ENCODE measurements at regions not wholly inside any gene's neighbourhood (a gene's known extent, or its start where the extent isn't known, plus 50 kb on each side); places are given as distances from the start of the nearest gene placed in this dataset.
"Not testable (repeated sequence)": the region's sequence is repeated elsewhere in the genome, so short reads cannot be mapped to it uniquely, and the experiment has no call there.

DNA sequence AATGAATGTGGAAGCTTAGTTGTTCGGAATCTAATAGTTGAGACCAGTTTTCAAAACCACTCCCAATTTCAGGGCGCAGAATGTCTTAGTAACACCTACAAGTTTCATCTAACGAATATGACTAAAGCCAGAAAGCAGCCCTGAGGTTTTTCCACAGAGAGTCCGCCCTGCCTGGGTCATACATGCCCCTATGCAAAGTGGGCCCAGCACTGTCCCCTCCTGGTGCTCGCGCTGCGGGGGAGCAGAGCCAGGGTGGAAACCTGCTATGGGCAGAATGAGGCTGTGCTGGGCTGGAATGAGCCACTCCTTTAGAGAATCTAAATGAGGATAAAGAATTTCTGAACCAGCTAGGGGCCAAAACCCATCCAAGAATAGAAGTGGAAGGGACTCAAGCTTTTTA is 334.0 kb downstream of the GOLGA6L6 start:
- WGBS, 3 donors, result 80 to 87% (median 84%) methylated on average over 7 of the region's 7 CpGs
- DNase-seq; H3K27me3 ChIP-seq (ENCODE audit: control insufficient read depth in 3 of 3, insufficient read depth in 3 of 3, low read length in 3 of 3); H3K27ac ChIP-seq (ENCODE audit: low read depth in 1 of 3, low read length in 2 of 3); H3K4me1 ChIP-seq (ENCODE audit: control insufficient read depth in 3 of 3, insufficient read depth in 2 of 3, low read depth in 1 of 3, low read length in 2 of 3); H3K36me3 ChIP-seq (ENCODE audit: control insufficient read depth in 3 of 3, insufficient read depth in 2 of 3, low read depth in 1 of 3, low read length in 3 of 3); FAIRE-seq; H3K9me3 ChIP-seq (ENCODE audit: control insufficient read depth in 2 of 2, insufficient read depth in 1 of 2, low read depth in 1 of 2, low read length in 1 of 2); H3K4me3 ChIP-seq (ENCODE audit: low read depth in 1 of 3, low read length in 3 of 3): not testable (repeated sequence)

DNA sequence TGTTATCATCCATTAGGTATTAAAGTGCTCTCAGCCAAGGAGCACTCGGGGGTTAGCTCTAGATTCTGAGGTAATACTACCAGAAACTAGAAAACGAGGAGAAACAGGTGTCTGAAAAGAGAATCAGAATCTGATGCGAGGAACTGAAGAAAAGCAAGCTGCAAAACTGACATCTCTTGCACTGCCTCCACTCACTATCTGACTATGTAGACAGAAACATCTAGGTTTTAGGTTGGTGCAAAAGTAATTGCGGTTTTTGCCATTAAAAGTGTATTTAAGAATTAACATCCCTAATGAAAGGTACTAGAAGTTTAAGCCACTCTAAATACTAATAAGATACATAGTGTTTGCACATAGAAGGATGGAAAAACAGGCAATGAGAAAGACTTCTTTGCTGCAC is 334.4 kb downstream of the GOLGA6L6 start:
- not testable (repeated sequence) for H3K36me3 ChIP-seq (ENCODE audit: control insufficient read depth in 3 of 3, insufficient read depth in 2 of 3, low read depth in 1 of 3, low read length in 3 of 3); H3K27me3 ChIP-seq (ENCODE audit: control insufficient read depth in 3 of 3, insufficient read depth in 3 of 3, low read length in 3 of 3); H3K4me3 ChIP-seq (ENCODE audit: low read depth in 1 of 3, low read length in 3 of 3); H3K9me3 ChIP-seq (ENCODE audit: control insufficient read depth in 2 of 2, insufficient read depth in 1 of 2, low read depth in 1 of 2, low read length in 1 of 2); H3K4me1 ChIP-seq (ENCODE audit: control insufficient read depth in 3 of 3, insufficient read depth in 2 of 3, low read depth in 1 of 3, low read length in 2 of 3); DNase-seq; FAIRE-seq; H3K27ac ChIP-seq (ENCODE audit: low read depth in 1 of 3, low read length in 2 of 3)
- 56 to 62% (median 60%) methylated on average over 3 of the region's 4 CpGs for WGBS, 3 donors

DNA sequence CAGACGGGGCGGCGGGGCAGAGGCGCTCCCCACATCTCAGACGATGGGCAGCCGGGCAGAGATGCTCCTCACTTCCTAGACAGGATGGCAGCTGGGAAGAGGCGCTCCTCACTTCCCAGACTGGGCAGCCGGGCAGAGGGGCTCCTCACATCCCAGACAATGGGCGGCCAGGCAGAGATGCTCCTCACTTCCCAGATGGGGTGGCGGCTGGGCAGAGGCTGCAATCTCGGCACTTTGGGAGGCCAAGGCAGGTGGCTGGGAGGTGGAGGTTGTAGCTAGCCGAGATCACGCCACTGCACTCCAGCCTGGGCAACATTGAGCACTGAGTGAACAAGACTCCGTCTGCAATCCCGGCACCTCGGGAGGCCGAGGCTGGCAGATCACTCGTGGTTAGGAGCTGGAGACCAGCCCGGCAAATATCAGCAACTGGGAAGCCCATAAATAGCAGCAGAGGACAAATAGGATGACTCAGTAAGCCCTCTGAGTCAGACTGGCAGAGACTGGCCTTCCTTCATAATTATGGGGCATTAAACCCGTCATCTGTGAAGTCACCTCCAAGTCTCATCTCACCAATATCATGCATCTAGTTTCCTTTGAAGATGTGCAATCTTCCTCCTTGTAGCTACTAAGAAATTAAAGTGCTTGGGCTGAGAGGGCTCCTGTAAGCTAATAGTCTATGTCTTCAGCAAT is 337.3 kb downstream of the GOLGA6L6 start:
- not testable (repeated sequence) for H3K9me3 ChIP-seq (ENCODE audit: control insufficient read depth in 2 of 2, insufficient read depth in 1 of 2, low read depth in 1 of 2, low read length in 1 of 2); H3K4me3 ChIP-seq (ENCODE audit: low read depth in 1 of 3, low read length in 3 of 3); FAIRE-seq; H3K27ac ChIP-seq (ENCODE audit: low read depth in 1 of 3, low read length in 2 of 3); H3K4me1 ChIP-seq (ENCODE audit: control insufficient read depth in 3 of 3, insufficient read depth in 2 of 3, low read depth in 1 of 3, low read length in 2 of 3); H3K36me3 ChIP-seq (ENCODE audit: control insufficient read depth in 3 of 3, insufficient read depth in 2 of 3, low read depth in 1 of 3, low read length in 3 of 3); H3K27me3 ChIP-seq (ENCODE audit: control insufficient read depth in 3 of 3, insufficient read depth in 3 of 3, low read length in 3 of 3); DNase-seq
- WGBS, 3 donors, result 83 to 86% (median 84%) methylated on average over 16 to 18 of the region's 20 CpGs

DNA sequence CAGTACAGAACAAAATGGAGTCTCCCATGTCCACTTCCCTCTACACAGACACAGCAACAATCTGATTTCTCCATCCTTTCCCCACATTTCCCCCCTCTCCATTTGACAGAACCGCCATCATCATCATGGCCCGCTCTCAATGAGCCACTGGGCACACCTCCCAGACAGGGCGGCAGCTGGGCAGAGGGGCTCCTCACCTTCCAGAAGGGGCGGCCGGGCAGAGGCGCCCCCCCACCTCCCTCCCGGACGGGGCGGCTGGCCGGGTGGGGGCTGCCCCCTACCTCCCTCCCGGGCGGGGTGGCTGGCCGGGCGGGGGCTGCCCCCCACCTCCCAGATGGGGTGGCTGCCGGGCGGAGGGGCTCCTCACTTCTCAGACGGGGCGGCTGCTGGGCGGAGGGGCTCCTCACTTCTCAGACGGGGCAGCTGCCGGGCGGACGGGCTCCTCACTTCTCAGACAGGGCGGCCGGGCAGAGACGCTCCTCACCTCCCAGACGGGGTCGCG is 337.9 kb downstream of the GOLGA6L6 start:
- H3K36me3 ChIP-seq (ENCODE audit: control insufficient read depth in 3 of 3, insufficient read depth in 2 of 3, low read depth in 1 of 3, low read length in 3 of 3); H3K9me3 ChIP-seq (ENCODE audit: control insufficient read depth in 2 of 2, insufficient read depth in 1 of 2, low read depth in 1 of 2, low read length in 1 of 2); H3K4me3 ChIP-seq (ENCODE audit: low read depth in 1 of 3, low read length in 3 of 3); H3K4me1 ChIP-seq (ENCODE audit: control insufficient read depth in 3 of 3, insufficient read depth in 2 of 3, low read depth in 1 of 3, low read length in 2 of 3); H3K27me3 ChIP-seq (ENCODE audit: control insufficient read depth in 3 of 3, insufficient read depth in 3 of 3, low read length in 3 of 3); H3K27ac ChIP-seq (ENCODE audit: low read depth in 1 of 3, low read length in 2 of 3); FAIRE-seq; DNase-seq: not testable (repeated sequence)
- 94 to 95% (median 95%) methylated on average over 20 to 29 of the region's 29 CpGs for WGBS, 3 donors

DNA sequence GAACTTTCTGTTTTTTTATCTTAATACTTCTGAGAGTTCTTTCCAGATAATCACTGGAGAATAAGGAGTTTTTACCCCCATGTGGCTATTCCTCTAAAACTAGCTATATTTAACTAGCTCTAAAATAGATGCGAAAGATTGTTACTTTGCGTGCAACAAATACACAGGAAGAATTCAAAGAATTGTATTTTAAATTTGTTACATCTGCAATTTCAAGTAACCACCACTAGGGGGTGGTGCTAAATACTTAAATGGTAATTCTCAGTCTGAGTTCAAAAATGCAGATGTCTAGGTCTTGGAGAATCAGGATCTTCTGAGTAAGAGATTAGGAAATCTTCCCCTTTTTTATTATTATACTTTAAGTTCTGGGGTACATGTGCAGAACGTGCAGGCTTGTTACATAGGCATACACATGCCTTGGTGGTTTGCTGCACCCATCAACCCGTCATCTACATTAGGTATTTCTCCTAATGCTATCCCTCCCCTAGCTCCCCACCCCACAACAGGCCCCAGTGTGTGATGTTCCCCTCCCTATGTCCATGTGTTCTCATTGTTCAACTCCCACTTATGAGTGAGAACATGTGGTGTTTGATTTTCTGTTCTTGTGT is 346.9 kb downstream of the GOLGA6L6 start:
- H3K27me3 ChIP-seq (ENCODE audit: control insufficient read depth in 3 of 3, insufficient read depth in 3 of 3, low read length in 3 of 3); H3K36me3 ChIP-seq (ENCODE audit: control insufficient read depth in 3 of 3, insufficient read depth in 2 of 3, low read depth in 1 of 3, low read length in 3 of 3); H3K4me1 ChIP-seq (ENCODE audit: control insufficient read depth in 3 of 3, insufficient read depth in 2 of 3, low read depth in 1 of 3, low read length in 2 of 3); H3K27ac ChIP-seq (ENCODE audit: low read depth in 1 of 3, low read length in 2 of 3); FAIRE-seq; H3K9me3 ChIP-seq (ENCODE audit: control insufficient read depth in 2 of 2, insufficient read depth in 1 of 2, low read depth in 1 of 2, low read length in 1 of 2); DNase-seq; H3K4me3 ChIP-seq (ENCODE audit: low read depth in 1 of 3, low read length in 3 of 3): not testable (repeated sequence)
- 69 to 78% (median 76%) methylated on average over 4 of the region's 4 CpGs for WGBS, 3 donors

DNA sequence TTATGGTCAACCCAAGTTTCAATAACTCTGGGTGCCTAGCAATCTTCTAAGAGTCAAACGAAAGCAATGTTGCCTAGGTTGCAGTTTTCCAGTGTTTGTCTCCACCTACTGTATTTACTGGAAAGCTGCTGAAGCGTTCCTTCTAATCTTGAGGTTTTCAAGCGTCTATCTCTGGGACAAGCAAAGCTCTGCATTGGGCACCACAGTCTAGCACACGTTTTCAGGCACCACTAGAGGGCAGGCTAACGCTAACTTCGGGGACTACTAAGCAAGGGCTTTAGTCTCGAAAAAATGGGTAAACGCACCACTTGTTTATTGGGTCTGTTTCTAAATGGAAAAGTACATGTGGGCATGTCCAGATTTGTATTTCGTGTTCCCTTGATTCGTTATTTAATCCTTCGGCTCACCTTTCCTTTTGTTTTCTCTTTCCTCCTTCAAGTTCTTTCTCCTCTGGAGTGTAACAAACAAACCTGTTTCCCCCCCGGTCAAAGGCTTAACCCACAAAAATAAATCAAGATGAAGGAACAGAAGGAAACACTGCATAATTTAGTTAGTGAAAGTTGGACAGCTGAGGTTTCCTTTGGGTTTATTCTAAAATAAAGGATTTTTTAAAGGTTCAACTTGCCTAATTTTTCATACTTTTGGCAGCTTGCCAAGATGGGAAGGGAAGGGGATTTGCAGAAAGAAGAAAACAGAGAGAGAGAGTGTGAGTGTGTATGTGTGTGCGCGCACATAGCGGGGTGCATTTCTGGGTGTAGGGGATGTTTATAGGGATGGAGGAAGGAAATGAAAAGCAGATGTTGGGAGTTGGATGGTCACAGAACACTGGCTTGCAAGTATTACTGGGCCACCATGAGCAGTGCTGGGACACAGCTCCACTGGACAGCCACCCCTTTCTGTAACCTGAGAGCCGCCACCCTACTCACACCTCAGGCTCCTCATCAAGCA is 348.3 kb downstream of the GOLGA6L6 start:
- not testable (repeated sequence) for H3K4me1 ChIP-seq (ENCODE audit: control insufficient read depth in 3 of 3, insufficient read depth in 2 of 3, low read depth in 1 of 3, low read length in 2 of 3); H3K9me3 ChIP-seq (ENCODE audit: control insufficient read depth in 2 of 2, insufficient read depth in 1 of 2, low read depth in 1 of 2, low read length in 1 of 2); H3K36me3 ChIP-seq (ENCODE audit: control insufficient read depth in 3 of 3, insufficient read depth in 2 of 3, low read depth in 1 of 3, low read length in 3 of 3); H3K4me3 ChIP-seq (ENCODE audit: low read depth in 1 of 3, low read length in 3 of 3); FAIRE-seq; DNase-seq; H3K27me3 ChIP-seq (ENCODE audit: control insufficient read depth in 3 of 3, insufficient read depth in 3 of 3, low read length in 3 of 3); H3K27ac ChIP-seq (ENCODE audit: low read depth in 1 of 3, low read length in 2 of 3)
- WGBS, 3 donors, result 48 to 55% (median 51%) methylated on average over 15 of the region's 16 CpGs

DNA sequence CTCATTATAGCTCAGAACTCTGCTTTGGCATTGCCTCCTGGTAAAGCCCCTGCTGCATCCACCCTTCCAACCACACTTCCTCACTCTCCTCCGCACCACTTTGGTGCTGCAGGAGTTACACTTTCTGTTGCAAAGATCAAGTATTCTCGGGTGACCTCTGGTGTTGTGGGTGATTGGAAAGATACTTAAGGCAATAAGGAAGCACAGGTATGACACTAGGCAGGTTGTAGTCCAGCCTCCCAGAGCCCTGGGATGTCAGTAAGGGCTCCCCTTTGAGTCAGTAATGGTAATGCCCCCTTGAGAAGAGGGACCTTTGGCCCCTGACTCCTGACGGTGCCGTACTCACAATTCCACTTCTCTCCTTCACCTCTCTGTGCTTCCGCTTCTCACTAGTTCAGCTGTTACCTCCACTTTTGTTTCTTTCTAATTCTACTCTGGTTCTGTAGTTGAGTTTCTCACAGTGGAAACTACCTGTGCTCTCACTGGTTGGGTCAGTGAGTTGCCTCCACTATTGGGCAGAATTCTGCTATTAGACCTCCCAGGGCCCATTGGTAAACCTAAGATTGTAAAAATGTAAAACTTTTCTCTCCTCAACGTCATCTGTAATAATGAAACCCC is 350.0 kb downstream of the GOLGA6L6 start:
- not testable (repeated sequence) for H3K27me3 ChIP-seq (ENCODE audit: control insufficient read depth in 3 of 3, insufficient read depth in 3 of 3, low read length in 3 of 3); H3K4me3 ChIP-seq (ENCODE audit: low read depth in 1 of 3, low read length in 3 of 3); H3K36me3 ChIP-seq (ENCODE audit: control insufficient read depth in 3 of 3, insufficient read depth in 2 of 3, low read depth in 1 of 3, low read length in 3 of 3); H3K27ac ChIP-seq (ENCODE audit: low read depth in 1 of 3, low read length in 2 of 3); FAIRE-seq; H3K9me3 ChIP-seq (ENCODE audit: control insufficient read depth in 2 of 2, insufficient read depth in 1 of 2, low read depth in 1 of 2, low read length in 1 of 2); DNase-seq; H3K4me1 ChIP-seq (ENCODE audit: control insufficient read depth in 3 of 3, insufficient read depth in 2 of 3, low read depth in 1 of 3, low read length in 2 of 3)
- WGBS, 3 donors, result 66 to 70% (median 69%) methylated on average over 6 of the region's 6 CpGs

DNA sequence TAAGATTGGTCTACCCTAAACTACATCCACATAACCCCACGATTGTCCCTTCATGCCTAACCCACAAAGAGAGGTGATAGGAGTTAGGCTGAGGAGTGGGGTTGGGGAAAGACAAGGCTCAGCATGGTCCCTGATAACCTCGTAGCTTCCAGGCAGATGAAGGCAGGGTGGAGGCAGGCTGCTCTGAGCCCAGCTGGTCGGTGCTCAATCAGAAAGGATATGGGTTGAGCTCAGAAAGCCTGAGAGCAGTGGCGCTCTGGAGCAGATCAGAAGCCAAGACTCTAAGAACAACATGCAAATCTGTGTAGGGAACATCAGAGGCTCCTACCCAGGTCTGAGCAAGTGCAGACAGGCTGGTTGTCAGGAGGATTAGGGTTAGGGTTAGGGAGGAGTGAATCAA is 353.0 kb downstream of the GOLGA6L6 start:
- not testable (repeated sequence) for H3K36me3 ChIP-seq (ENCODE audit: control insufficient read depth in 3 of 3, insufficient read depth in 2 of 3, low read depth in 1 of 3, low read length in 3 of 3); H3K4me1 ChIP-seq (ENCODE audit: control insufficient read depth in 3 of 3, insufficient read depth in 2 of 3, low read depth in 1 of 3, low read length in 2 of 3); DNase-seq; H3K27ac ChIP-seq (ENCODE audit: low read depth in 1 of 3, low read length in 2 of 3); H3K4me3 ChIP-seq (ENCODE audit: low read depth in 1 of 3, low read length in 3 of 3); H3K27me3 ChIP-seq (ENCODE audit: control insufficient read depth in 3 of 3, insufficient read depth in 3 of 3, low read length in 3 of 3); H3K9me3 ChIP-seq (ENCODE audit: control insufficient read depth in 2 of 2, insufficient read depth in 1 of 2, low read depth in 1 of 2, low read length in 1 of 2); FAIRE-seq
- 43 to 46% (median 43%) methylated on average over 4 of the region's 4 CpGs for WGBS, 3 donors

Measured in small intestine (tissue), 7 donors.